NCI-H1417 treated with DMSO at 0.1 percent for 48 hours (cell line): ENCODE measurements at regions not wholly inside any gene's neighbourhood (a gene's known extent, or its start where the extent isn't known, plus 50 kb on each side); places are given as distances from the start of the nearest gene placed in this dataset.
"Not testable (repeated sequence)": the region's sequence is repeated elsewhere in the genome, so short reads cannot be mapped to it uniquely, and the experiment has no call there.

Experiments used
- DNase-seq: peaks from one replicate; lab custom pipeline; 2025; lab: John Stamatoyannopoulos, UW

DNA sequence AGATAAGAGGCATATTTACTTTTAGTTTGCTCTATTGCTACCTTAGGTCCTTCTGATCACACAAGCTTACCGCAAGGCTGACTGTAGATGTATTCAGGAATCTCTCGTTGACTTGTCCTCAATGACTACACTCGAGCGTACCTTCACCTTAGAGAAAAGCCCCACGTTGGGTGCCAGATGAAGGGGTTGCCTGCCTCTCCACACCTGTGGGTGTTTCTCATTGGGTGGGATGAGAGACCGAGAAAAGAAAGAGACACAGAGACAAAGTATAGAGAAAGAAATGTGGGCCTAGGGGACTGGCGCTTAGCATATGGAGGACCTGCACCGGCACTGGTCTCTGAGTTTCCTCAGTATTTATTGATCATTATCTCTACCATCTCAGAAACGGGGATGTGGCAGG, 51.8 kb downstream of the ASCL4 start:
- no peak for DNase-seq

DNA sequence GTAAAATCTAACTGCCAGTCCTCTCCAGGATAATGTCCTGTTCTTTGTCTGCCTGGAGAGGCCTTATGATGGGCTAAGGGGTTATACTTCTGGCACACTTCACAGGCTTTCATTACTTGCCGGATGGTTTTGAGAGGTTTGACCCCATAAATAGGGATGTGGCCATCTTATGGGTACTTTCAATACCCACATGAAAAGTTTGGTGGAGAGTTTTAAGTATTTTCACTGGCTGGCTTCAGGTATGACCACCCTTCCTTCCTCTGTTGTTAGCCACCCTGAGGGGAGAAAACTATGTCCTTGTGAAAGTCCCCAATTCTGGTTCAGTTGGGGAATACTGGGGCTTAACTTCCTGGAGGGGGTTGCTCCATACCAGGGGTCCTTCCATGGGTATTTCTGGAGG, 54.8 kb downstream of the ASCL4 start:
- no peak for DNase-seq

DNA sequence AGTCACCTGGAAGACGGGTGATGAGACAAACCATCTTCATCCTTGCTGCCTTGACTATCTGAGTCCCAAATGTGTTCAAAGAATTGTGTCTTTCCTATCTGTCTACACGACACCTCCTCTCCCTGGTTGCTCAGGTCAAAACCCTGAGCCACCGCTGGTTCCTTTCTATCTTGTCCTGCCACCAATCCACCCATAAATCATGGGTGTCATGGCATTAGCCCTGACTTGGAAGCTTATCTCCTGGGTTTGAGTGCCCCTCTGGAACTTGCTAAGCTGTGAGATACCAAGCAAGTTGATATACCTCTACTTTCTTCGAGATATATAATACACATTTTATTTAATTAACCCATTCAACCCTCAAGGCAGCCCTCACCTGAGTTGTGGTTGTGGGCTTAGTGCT, 57.9 kb downstream of the ASCL4 start:
- no peak for DNase-seq

DNA sequence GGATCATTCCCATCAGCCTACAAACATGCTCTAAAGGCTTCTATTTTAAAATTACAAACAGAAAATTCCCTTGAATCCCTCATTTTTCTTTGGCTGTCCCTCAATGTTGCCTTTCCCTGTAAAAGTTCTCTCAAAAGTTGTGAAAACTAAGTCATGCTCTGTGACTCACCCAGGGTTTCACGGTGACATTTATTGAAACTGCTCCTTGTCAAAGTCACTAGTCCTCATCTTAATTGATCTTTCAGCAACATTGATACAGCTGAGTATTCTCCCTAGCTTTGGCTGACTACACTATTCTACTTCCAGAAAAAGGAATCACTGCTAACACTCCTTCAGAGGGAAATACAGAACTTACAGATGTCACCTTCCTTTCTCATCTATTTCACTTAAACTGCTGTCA, 65.7 kb downstream of the ASCL4 start:
- no peak for DNase-seq

DNA sequence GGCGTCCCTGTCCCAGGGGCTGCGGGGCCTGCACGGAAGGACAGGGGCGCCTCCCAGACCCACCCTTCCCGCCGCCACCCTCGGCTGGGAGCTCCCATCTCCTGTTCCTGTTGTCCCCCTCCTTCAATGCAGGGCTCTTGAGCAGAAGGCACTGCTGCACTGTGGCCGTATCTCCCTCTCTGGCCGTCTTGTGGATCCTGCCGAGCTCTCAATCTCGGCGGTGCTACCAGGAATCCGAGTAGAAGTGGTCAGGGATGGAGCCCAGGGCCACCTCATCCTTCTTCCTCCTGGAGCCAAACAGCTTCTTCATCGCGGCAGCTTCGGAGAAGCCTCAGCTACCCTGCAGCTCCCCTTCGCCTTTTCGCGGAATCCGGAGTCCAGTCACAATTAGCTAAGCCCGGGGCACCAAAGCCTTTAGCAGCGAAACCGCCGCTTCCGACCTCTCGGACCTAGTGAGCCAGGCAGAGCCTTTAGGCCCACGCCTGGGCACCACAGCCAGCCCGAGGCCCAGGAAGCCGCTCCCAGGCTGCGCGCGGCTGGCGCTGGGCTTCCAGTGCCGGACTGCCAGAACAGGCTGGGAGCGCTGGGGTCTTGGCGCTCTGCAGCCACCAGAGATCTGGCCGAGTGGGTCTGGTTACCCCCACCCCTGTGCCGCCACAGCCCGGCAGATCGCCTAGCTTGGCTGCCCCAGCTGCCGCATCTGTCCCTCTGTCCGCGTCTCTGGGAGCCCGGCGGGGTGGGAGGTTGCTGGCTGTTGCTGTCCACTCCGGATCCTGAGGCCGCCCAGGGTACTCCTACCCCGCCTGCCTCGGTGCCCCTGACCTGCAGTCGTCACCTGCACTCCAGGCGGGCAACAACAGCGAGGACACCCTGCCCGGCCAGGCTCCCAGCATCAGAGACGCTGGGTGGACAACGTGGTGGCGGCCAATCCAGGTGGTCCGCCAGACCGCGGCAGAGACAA, 69.1 kb downstream of the ASCL4 start:
- DNase-seq, result no peak

DNA sequence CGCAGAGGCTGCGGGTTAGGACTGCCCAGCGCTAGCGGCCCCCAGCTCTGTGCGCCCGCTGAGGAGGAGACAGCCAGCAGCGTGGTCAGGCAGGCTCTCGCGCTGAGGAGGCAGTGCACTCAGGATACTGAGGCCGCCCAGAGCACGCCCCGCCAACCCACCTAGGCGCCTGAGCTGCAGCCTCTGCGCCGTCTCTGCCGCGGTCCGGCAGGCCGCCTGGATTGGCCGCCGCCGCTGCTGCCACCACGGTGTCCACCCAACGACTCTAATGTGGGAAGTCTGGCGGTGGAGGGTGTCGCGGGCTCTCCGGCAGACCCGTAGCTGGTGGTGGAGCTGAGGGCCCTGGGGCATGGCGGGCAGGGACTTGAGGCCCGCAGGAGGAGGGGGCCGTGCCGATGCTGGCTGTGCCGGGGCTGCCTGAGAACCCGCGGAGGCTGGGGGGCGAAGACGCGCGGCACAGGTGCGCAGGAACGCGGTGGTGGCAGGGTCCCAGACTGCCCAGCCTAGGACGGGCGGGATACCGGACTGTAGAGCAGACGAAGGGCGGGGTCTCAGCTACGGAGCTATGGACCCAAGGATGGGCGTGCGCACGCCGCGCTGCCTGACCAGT, 69.9 kb downstream of the ASCL4 start:
- DNase-seq, result no peak

DNA sequence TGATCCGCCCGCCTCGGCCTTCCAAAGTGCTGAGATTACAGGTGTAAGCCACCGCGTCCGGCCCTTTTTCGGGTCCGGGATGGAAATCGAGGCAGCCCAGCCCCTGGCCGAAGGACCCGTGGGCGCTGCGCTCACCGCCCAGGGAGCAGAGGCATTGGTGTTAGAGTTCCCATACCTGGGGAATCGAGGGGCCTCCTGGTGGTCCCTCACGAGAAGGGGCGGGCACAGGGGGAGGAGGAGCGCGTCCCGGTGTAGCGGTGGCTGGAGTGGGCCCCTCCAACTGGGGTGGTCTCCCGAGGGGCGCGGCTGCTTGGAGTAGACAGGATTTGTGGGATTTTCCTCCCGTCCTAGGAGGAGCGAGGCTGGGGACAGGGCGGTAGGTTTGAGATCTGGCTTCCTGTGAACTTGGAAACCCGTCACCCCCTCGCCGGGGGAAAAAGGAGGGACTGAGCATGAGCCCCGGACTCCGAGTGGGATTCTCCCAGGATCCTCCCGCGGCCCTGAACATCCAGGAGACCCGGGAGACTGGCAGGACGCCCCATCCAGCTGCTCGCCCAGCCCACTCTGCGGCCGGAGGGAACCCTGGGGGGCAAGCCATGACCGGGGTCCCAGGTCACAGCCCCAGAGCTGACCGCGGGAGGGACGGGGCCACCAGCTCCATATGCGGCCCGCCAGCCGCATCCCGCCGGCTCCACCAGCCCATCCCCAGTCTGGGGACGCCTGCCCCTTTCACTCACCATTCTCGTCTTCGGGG, 70.9 kb downstream of the ASCL4 start:
- no peak for DNase-seq

DNA sequence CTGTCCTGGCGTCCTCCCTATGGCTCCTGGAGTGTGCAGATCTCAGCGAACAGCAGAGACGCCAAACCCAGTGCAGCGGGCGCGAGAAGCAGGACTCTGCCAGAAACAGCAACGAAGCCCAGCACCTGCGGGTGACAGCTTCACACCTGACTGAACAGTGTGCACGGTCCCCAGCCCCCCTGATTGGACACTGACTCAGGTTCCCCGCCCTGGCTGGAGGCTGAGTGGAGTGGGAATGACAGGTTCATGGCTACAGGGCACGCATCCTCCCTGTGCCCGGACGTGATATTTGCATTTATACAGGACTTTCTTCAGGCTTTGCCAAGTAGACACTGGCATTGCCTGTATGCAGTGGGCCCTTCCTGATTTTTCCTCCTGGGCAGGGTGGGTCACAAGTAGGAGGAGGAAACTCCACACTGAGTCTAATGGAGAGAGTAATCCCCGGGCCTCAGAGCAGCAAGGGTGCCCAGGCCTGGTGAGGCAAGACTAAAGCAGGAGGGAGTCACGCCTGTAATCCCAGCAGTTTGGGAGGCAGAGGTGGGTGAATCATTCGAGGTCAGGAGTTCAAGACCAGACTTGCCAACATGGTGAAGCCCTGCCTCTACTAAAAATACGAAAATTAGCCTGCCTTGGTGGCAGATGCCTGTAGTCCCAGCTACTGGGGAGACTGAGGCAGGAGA, 71.6 kb downstream of the ASCL4 start:
- DNase-seq, result no peak

DNA sequence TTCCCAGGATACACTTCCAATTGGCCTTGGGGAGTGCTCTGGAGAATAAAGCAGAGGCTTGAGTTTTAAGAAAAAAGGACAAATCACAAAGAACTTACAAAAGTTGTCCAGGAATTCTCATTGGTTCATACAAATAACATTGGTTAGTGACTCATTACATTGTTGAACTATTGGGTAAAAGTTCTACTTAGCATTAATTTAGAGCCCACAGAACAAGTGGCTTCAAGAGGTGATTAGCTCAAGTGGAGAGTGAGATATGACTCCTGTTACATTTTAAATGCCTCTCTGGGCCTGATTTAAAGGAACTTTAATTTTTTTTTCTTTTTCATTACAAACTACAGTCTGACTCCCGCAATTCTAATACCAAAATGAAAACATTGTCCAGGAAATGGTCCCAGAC, 72.9 kb downstream of the ASCL4 start:
- DNase-seq, result no peak

DNA sequence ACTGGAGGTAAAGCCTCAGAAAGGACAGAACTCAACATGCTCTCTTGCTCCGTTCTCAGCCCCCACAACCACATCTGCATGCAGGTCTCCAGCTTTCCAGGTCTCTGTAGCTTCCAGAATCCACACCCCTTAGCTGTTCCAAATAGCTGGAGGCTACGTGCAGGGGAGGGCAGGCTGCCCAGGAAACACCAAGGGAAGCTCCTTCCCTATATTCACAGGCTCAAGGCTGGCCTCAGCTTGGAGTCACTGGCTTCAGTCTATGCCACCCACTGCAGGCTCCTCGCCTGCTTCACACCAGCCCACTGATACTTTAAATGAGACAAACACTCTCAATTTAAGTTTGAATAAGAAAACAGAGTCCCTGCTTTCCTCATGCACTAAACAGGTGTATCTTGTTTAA, 73.3 kb downstream of the ASCL4 start:
- no peak for DNase-seq

DNA sequence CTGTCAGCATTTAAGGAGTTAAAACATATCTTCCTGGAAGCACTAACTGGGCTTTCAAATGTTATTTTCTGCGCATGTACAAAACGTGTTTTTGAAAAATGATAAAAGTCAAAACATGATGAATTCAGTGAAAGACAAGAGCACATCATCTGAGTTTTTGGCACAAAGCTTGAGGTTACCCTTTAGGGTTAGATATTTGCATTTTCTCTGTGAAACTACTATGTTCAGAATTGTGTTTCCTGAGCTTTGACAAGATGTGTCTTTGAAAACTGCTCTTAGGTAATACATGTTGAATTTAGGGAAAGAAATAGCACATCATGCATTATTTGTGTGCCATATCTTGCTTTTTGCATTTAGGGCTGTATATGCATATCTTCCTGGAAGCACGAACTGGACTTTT, 79.0 kb downstream of the ASCL4 start:
- no peak for DNase-seq

DNA sequence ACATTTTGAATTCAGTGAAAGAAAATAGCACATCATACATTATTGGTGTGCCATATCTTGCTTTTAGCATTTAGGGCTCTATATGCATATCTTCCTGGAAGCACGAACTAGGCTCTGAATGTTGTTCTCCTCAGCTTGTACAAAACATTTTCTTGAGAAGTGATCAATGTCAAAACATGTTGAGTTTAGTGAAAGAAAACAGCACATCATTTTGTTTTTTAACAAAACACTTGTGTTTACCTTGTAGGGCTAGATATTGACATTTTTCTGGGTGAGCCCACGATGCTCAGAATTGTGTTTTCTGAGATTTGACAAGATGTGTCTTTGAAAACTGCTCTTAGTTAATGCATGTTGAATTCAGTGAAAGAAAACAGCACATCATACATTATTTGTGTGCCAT, 81.0 kb downstream of the ASCL4 start:
- no peak for DNase-seq

DNA sequence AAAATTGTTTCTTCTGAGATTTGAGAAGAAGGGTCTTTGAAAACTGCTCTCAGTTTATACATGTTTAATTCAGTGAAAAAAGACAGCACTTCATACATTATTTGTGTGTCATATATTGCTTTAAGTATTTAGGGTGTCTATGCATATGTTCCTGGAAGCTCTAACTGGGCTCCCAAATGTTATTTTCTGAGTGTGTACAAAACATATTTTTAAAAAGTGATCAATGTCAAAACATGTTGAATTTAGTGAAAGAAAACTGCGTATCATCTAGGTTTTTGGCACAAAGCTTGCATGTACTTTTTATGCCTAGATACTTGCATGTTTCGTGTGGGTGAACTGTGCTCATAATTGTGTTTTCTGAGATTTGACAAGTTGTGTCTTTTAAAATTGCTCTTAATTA, 81.6 kb downstream of the ASCL4 start:
- DNase-seq, result no peak

DNA sequence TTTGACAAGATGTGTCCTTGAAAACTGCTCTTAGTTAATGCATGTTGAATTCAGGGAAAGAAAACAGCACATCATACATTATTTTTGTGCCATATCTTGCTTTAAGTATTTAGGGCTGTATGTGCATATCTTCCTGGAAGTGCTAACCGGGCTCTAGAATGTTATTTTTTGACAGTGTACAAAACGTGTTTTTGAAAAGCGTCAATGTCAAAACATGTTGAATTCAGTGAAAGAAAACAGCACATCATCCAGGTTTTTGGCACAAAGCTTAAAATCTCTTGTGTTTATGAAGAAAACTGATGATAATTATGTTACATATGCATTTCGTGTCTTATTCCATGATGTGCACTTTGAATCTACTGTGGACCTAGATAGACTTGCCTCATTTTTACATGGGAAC, 82.7 kb downstream of the ASCL4 start:
- DNase-seq, result no peak

DNA sequence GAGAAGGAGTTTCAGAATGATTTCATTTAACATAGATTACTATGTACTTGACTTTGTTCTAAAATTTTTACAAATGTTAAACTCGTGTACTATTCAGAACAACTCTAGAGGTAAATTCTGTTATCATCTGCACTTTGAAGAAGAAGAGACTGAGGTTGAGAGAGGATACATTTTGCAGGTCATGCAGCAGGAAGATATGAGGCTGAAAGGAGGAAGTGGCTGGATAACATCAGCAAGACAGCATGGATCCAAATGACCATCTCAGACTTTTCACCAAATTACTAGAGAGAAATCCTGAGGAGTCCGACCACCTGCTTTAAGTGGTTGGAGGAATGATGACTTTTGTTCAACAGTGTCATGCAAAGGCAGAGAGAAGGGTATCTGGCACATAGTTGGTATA, 84.9 kb downstream of the ASCL4 start:
- no peak for DNase-seq

DNA sequence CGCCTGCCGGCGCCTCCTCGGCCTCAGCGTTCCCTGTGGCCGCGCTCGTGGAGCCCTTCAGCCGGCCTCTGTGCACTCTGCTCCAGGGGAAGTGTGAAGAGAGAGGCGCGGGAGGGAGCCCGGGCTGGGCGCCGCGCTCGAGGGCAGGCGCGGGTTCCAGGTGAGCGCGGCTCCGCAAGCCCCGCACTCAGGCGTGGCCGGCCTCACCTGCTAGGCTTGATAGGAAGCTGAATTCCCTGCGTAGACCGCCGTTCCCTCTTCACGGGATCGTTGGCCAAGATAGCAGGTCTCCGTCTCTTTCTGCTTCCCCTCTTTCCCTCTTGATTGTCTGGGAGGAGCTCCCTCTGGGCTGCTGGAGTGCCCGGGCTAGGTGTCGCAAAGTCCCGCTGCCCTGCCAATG, 89.7 kb downstream of the ASCL4 start:
- DNase-seq, result no peak

DNA sequence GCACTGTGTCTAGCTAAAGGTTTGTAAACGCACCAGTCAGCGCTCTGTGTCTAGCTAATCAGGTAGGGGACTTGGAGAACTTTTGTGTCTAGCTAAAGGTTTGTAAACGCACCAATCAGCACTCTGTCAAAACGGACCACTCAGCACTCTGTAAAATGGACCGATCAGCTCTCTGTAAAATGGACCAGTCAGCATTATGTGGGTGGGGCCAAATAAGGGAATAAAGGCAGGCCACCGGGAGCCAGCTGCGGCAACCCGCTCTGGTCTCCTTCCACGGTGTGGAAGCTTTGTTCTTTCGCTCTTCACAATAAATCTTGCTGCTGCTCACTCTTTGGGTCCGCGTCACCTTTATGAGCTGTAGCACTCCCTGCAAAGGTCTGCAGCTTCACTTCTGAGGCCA, 90.2 kb downstream of the ASCL4 start:
- DNase-seq, result not testable (repeated sequence)

DNA sequence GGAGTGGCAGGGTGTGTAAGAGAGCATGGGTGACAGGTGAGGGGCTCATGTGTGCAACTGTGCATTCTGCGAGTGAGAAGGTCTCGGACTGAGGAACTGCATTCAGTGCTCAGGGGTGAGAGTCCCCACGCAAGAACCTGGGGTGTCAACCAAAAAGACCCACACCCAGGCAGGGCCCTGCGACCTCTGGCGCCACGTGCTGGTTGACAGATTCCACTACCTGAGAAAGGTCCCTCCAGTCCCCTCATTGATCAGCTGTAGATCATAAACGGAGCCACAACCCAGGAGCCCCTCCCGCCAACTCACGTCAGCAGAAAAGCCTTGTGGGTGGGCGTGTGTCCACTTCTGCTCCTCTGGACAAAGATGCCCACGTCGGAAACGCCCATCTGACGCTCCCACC, 98.7 kb downstream of the ASCL4 start:
- no peak for DNase-seq

DNA sequence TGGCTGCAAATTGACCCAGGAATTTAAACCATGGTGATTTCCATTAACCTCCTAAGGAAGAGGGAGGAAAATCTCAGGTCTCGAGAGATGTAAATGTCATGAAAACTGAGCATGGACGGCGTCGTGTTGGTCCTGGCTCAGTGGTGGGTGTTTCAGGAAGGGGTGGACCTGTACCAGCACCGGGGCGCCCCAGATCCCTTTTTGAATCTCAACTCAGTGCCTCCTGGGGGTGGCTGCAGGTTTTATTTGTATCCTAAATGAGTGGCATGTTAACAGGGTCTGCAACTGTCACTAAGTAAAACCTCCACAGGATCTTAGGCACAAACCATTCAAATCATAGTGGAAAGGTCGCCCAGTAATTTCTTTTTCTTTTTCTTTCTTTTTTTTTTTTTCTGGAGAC, 101.3 kb downstream of the ASCL4 start:
- DNase-seq, result no peak

DNA sequence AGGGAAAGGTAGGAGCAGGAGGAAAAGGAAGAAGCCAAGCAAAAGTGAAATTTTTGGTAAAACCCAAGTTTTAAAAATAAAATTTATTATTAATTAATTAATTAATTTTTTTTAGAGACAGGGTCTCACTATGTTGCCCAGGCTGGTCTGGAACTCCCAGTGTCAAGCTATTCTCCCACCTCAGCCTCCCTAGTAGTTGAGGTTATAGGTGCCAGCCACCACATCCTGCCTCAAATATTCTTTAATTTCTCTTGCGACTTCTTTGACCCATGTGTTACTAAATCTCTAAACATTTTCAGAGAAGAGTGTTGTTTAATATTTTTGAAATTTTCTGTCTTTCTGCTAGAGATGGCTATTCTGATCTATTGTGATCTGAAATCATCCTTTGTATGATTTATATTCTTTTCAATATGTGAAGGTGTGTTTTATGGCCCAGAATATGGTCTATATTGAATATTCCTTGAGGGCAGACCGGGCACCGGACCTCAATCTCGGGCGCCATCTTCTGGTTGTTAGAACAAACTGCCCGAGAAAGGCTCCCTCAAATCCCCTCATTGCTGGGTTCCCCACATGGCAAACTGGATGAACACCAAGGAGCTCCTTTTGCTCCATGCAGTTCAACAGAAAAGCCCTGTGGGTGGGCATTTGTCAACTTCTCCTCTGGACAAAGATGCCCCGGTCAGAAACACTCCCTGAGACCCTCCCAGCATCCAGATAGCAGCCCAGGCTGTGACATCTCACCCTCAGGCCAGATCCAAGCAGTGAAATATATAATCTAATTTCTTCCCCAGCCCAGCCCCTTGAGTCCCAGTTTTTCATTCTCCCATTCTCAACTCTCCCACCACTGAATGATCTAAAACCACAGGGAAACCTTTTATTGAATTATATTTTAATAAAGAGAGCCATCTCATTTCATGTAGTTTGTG, 110.5 kb downstream of the ASCL4 start:
- no peak for DNase-seq

DNA sequence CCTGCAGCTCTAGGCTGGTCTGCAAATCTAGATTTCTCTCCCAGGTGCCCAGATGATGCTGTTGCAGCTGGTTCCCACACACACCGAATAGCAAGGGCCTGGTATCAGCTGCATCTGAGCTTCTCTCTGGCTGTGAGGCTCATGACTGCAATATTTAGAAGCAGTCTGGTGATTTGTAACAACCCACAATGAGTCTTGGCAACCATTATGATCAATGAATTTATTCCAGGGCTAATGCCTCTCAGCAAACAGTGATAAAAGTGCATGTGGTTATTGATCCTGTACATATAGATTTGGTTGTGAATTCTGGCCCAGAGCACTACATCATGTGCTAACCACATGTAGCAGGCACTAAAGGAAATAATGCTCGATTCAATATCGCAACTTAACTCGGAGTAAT, 114.3 kb downstream of the ASCL4 start:
- no peak for DNase-seq
